Glutamatergic neuron (in vitro differentiated cells): ENCODE measurements at regions not wholly inside any gene's neighbourhood (a gene's known extent, or its start where the extent isn't known, plus 50 kb on each side); places are given as distances from the start of the nearest gene placed in this dataset.
A peak's percentile ranks its signal among the peaks of the same experiment; 100 is the strongest.
"Not testable (repeated sequence)": the region's sequence is repeated elsewhere in the genome, so short reads cannot be mapped to it uniquely, and the experiment has no call there.

ENCODE experiments used
- DNase-seq: peaks from one replicate; pipeline ENCODE4 v3.0.0; 2022
- H3K27ac Mint-ChIP-seq: one replicate; pipeline ENCODE4 v1.8.0; 2020; ENCODE audit warnings: mild to moderate bottlenecking, mixed read lengths, inconsistent platforms; ENCODE audit not compliant: unreplicated experiment
- H3K27me3 Mint-ChIP-seq: one replicate; pipeline ENCODE4 v1.8.0; 2020; ENCODE audit warnings: mild to moderate bottlenecking, moderate library complexity, mixed read lengths, inconsistent platforms; ENCODE audit not compliant: unreplicated experiment
- H3K36me3 Mint-ChIP-seq: one replicate; pipeline ENCODE4 v1.8.0; 2020; ENCODE audit warnings: mild to moderate bottlenecking, mixed read lengths, inconsistent platforms; ENCODE audit not compliant: unreplicated experiment
- H3K4me1 Mint-ChIP-seq: one replicate; pipeline ENCODE4 v1.8.0; 2020; ENCODE audit warnings: mild to moderate bottlenecking, low read depth, mixed read lengths, inconsistent platforms; ENCODE audit not compliant: unreplicated experiment
- H3K4me3 Mint-ChIP-seq: one replicate; pipeline ENCODE4 v1.8.0; 2020; ENCODE audit warnings: mild to moderate bottlenecking, mixed read lengths, inconsistent platforms; ENCODE audit not compliant: unreplicated experiment
- H3K9me3 Mint-ChIP-seq: one replicate; pipeline ENCODE4 v1.8.0; 2020; ENCODE audit warnings: mild to moderate bottlenecking, moderate library complexity, mixed read lengths, inconsistent platforms; ENCODE audit not compliant: unreplicated experiment
- TF ChIP-seq, protein P1 (sequence below): fragments of 200-600 bp; sonication (generic); IDR thresholded peaks from one replicate; pipeline ENCODE4 v1.5.0; 2021; ENCODE audit not compliant: partially characterized antibody, unreplicated experiment

- no peaks in the 10 kb centered on the region for H3K36me3 Mint-ChIP-seq
- no peaks in the 10 kb centered on the region for H3K9me3 Mint-ChIP-seq
- peaks cover 3% of the 10 kb centered on the region for H3K4me1 Mint-ChIP-seq
- TF ChIP-seq, protein P1, sequence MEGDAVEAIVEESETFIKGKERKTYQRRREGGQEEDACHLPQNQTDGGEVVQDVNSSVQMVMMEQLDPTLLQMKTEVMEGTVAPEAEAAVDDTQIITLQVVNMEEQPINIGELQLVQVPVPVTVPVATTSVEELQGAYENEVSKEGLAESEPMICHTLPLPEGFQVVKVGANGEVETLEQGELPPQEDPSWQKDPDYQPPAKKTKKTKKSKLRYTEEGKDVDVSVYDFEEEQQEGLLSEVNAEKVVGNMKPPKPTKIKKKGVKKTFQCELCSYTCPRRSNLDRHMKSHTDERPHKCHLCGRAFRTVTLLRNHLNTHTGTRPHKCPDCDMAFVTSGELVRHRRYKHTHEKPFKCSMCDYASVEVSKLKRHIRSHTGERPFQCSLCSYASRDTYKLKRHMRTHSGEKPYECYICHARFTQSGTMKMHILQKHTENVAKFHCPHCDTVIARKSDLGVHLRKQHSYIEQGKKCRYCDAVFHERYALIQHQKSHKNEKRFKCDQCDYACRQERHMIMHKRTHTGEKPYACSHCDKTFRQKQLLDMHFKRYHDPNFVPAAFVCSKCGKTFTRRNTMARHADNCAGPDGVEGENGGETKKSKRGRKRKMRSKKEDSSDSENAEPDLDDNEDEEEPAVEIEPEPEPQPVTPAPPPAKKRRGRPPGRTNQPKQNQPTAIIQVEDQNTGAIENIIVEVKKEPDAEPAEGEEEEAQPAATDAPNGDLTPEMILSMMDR, result no peak
- H3K27me3 Mint-ChIP-seq, result no peaks in the 10 kb centered on the region
- no peak overlapping the region for H3K27ac Mint-ChIP-seq
- DNase-seq, result no peak
- no peak overlapping the region for H3K4me3 Mint-ChIP-seq
Observed at GRCh38 chr9:18059447-18059846, 414.5 kb upstream of the ADAMTSL1 start.

DNA sequence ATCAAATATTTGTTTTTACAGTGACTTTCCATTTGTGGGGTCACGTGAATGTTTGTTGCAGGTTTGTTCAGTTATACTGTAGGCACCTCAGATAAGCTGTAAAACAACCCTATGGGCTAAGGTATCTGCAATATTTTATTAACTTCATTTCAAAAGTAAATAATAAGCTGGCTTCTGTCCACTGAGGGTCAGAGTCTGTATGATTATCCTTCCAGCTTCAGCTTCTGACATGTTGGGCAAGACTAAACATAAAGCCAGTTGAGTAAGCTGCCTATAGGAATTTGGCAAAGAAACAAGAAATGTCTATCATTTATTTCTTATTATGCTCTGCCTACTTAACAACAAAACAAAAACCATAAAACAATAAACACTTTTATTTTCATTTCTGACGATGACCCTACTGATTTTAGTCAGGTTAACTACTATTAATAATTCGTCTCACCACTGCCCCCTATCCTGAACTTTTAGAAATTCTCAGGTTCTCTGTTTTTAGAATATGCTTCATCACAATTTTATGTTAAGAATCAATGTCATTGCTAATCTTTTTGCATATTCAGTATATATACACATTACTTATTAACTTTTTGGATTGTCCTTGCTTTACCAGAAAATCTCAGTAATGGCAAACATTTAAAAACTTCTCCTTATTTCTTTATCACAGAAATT, 413.6 kb upstream of the ADAMTSL1 start:
- Mint-ChIP-seq H3K27me3 (no peaks in the 10 kb centered on the region), H3K27ac (no peak overlapping the region), H3K4me3 (no peak overlapping the region), H3K4me1 (peaks cover 3% of the 10 kb centered on the region), H3K36me3 (no peaks in the 10 kb centered on the region), H3K9me3 (no peaks in the 10 kb centered on the region)
- TF ChIP-seq, protein P1, result peak; percentile 53
- DNase-seq, result no peak

GRCh38 chr9:18061332-18061731, 412.6 kb upstream of the ADAMTSL1 start:
- H3K4me1 Mint-ChIP-seq, result peaks cover 3% of the 10 kb centered on the region
- H3K9me3 Mint-ChIP-seq, result no peaks in the 10 kb centered on the region
- DNase-seq, result no peak
- no peak overlapping the region for H3K27ac Mint-ChIP-seq
- H3K27me3 Mint-ChIP-seq, result no peaks in the 10 kb centered on the region
- H3K36me3 Mint-ChIP-seq, result no peaks in the 10 kb centered on the region
- TF ChIP-seq, protein P1, result no peak
- no peak overlapping the region for H3K4me3 Mint-ChIP-seq

DNA sequence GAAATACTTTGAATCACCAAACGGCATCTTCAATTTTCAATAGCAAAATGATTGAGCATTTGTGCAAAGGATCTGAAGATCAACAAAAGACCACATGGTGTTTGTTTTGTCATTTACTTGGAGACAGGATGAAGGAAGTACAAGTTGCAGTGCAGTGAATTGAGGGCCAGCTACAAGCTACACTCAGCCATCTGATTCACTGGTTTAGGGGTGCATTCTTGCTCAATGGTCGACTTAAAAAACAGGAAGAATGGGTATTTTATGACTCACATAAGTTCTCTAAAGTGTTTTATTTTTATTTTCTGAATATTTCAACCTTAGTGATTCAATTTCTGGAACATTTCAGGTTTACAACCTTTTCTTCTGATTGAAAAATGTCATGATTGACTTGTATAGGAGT, 412.1 kb upstream of the ADAMTSL1 start:
- Mint-ChIP-seq H3K36me3 (no peaks in the 10 kb centered on the region), H3K27ac (no peak overlapping the region), H3K4me3 (no peak overlapping the region), H3K27me3 (no peaks in the 10 kb centered on the region), H3K9me3 (no peaks in the 10 kb centered on the region), H3K4me1 (peaks cover 3% of the 10 kb centered on the region)
- TF ChIP-seq, protein P1, result no peak
- no peak for DNase-seq

DNA sequence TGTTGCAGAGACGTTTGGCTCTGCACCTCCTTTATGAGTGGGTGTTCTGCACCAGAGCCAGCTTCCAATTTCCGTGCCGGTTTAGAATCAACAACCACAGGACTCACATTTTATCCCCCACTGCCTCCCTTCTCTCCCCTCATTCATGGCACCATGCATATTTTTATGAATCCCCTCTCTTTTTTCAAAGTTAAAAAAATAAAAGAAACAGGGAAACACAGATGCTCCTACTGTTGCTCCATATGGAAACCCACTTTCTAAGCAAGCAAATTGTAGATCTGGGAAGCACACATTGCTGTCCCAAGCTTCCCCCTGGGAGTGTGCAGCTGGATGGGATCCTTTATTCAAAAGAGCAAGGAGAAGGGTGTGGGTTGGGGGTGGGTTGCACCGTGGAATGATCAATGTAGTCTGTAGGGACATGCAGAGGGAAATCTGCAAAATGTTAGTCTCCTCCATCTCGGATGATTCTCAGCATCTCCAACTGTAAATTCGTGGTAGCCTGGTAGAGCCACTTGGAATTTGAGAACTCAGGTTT, 410.0 kb upstream of the ADAMTSL1 start:
- peaks cover 3% of the 10 kb centered on the region for H3K4me1 Mint-ChIP-seq
- H3K9me3 Mint-ChIP-seq, result no peaks in the 10 kb centered on the region
- H3K27me3 Mint-ChIP-seq, result no peaks in the 10 kb centered on the region
- TF ChIP-seq, protein P1, result no peak
- DNase-seq, result no peak
- no peak overlapping the region for H3K4me3 Mint-ChIP-seq
- H3K27ac Mint-ChIP-seq, result no peak overlapping the region
- H3K36me3 Mint-ChIP-seq, result no peaks in the 10 kb centered on the region

DNA sequence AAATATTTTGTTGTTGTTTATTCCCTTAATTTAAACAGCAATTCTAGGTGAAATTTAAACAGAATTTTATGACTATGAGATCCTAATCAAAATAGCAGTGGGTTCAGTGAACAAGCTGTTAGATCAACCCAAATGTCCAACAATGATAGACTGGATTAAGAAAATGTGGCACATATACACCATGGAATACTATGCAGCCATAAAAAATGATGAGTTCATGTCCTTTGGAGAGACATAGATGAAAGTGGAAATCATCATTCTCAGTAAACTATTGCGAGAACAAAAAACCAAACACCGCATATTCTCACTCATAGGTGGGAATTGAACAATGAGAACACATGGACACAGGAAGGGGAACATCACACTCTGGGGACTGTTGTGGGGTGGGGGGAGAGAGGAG, 407.3 kb upstream of the ADAMTSL1 start:
- not testable (repeated sequence) for H3K9me3 Mint-ChIP-seq, DNase-seq, H3K4me1 Mint-ChIP-seq, H3K36me3 Mint-ChIP-seq, H3K4me3 Mint-ChIP-seq, H3K27ac Mint-ChIP-seq, H3K27me3 Mint-ChIP-seq
